Caco-2 (cell line): ENCODE measurements at regions not wholly inside any gene's neighbourhood (a gene's known extent, or its start where the extent isn't known, plus 50 kb on each side); places are given as distances from the start of the nearest gene placed in this dataset.
"Not testable (repeated sequence)": the region's sequence is repeated elsewhere in the genome, so short reads cannot be mapped to it uniquely, and the experiment has no call there.

Experiments
- BruUV-seq: library from RNA; stranded (reverse); fragments of 400-500 nt; replicated peaks from 2 replicates; lab custom pipeline; 2021; lab: Mats Ljungman, UMichigan
- CTCF ChIA-PET: fragments of 300-600 bp; sonication (Branson Sonifier 250); formaldehyde crosslinking; loops from one replicate; lab custom pipeline; 2022; ENCODE audit warnings: antibody characterized with exemption; lab: Charles Lee
- POLR2A ChIA-PET: fragments of 300-600 bp; sonication (Branson Sonifier 250); formaldehyde crosslinking; loops from one replicate; lab custom pipeline; 2022; ENCODE audit warnings: antibody characterized with exemption; lab: Charles Lee
- DNase-seq, 2 experiments: peaks; one replicate each; pipeline versions ENCODE4 v3.0.0 to v3.0.0-alpha.2; 2020 to 2022
- H3K27me3 ChIP-seq: replicated peaks from 2 replicates; pipeline ENCODE4 v1.6.0; 2011; ENCODE audit warnings: low read length; ENCODE audit not compliant: control insufficient read depth, insufficient read depth
- H3K36me3 ChIP-seq: 2 replicates; pipeline ENCODE4 v1.5.1; 2011; ENCODE audit warnings: low read length; ENCODE audit not compliant: control insufficient read depth, insufficient read depth
- H3K4me1 ChIP-seq: fragments of 250-450 bp; sonication (Bioruptor Pico); 2 replicates; pipeline ENCODE4 v1.5.1; 2020; ENCODE audit warnings: mild to moderate bottlenecking
- H3K4me3 ChIP-seq: 2 replicates; pipeline ENCODE4 v1.5.1; 2011; ENCODE audit warnings: low read depth, mild to moderate bottlenecking, control low read depth, low read length
- H3K9me3 ChIP-seq: fragments of 250-450 bp; sonication (Bioruptor Pico); 2 replicates; pipeline ENCODE4 v1.5.1; 2020; ENCODE audit warnings: mild to moderate bottlenecking, moderate library complexity
- H3K27ac Mint-ChIP-seq: one replicate; pipeline ENCODE4 v1.8.0; 2022; ENCODE audit warnings: mixed read lengths; ENCODE audit not compliant: unreplicated experiment
- H3K27me3 Mint-ChIP-seq: one replicate; pipeline ENCODE4 v1.8.0; 2022; ENCODE audit warnings: mixed read lengths; ENCODE audit not compliant: insufficient read depth, unreplicated experiment
- H3K36me3 Mint-ChIP-seq: one replicate; pipeline ENCODE4 v1.8.0; 2022; ENCODE audit warnings: mild to moderate bottlenecking, mixed read lengths; ENCODE audit not compliant: insufficient read depth, unreplicated experiment
- H3K4me1 Mint-ChIP-seq: one replicate; pipeline ENCODE4 v1.8.0; 2022; ENCODE audit warnings: low read depth, mixed read lengths; ENCODE audit not compliant: unreplicated experiment
- H3K4me3 Mint-ChIP-seq: one replicate; pipeline ENCODE4 v1.8.0; 2022; ENCODE audit warnings: mild to moderate bottlenecking, moderate library complexity, mixed read lengths; ENCODE audit not compliant: unreplicated experiment
- H3K9me3 Mint-ChIP-seq: one replicate; pipeline ENCODE4 v1.8.0; 2022; ENCODE audit warnings: mixed read lengths; ENCODE audit not compliant: unreplicated experiment
- CTCF ChIP-seq, 2 experiments: fragments of 200-600 bp in 1 of 2; IDR thresholded peaks; 1 replicate in 1 of 2; 2 replicates in 1 of 2; pipeline versions ENCODE4 v1.5.1 to v1.8.0; 2011 to 2022; ENCODE audit warnings: antibody characterized with exemption in 1 of 2, control low read depth in 1 of 2, inconsistent platforms in 1 of 2, low read depth in 1 of 2, low read length in 1 of 2, mild to moderate bottlenecking in 1 of 2, moderate library complexity in 1 of 2; ENCODE audit not compliant: insufficient read depth in 1 of 2, severe bottlenecking in 1 of 2, unreplicated experiment in 1 of 2
- intact Hi-C: fragments of 100-400 bp; cut with micrococcal nuclease; formaldehyde crosslinking; loops from one replicate; pipeline ENCODE4 v1.10.0; 2022; ENCODE audit not compliant: unreplicated experiment

- Mint-ChIP-seq H3K9me3 (no peaks in the 10 kb centered on the region), H3K36me3 (no peaks in the 10 kb centered on the region), H3K27ac (no peak overlapping the region), H3K4me1 (no peaks in the 10 kb centered on the region), H3K4me3 (no peak overlapping the region), H3K27me3 (peaks cover 13% of the 10 kb centered on the region)
- Histone ChIP-seq H3K27me3 (no peaks in the 10 kb centered on the region), H3K36me3 (no peaks in the 10 kb centered on the region), H3K4me3 (no peak overlapping the region), H3K4me1 (no peaks in the 10 kb centered on the region), H3K9me3 (no peaks in the 10 kb centered on the region)
- BruUV-seq, result no TSS peak
- TF ChIP-seq CTCF (IDR thresholded peaks at IDR 0.05; ENCODE audit: insufficient read depth in 1 of 2, low read depth in 1 of 2, low read length in 1 of 2, severe bottlenecking in 1 of 2, unreplicated experiment in 1 of 2), result no peak
- POLR2A ChIA-PET, result no interaction called here
- no peak for DNase-seq
- intact Hi-C loops, result loop anchor here (10.0 kb wide), 1 partner anchor 167 kb away; no protein-coding TSS in a partner anchor
- CTCF ChIA-PET, result no interaction called here
These were observed 185.9 kb upstream of the RBM19 start for GRCh38 chr12:114152066-114152465.

- CTCF ChIA-PET, result not testable (repeated sequence)
These were observed 184.5 kb upstream of the RBM19 start for GRCh38 chr12:114150584-114150983.

GRCh38 chr12:114141921-114142564 lies 175.9 kb upstream of the RBM19 start:
- no TSS peak for BruUV-seq
- Histone ChIP-seq H3K27me3 (no peaks in the 10 kb centered on the region; the same call in 1 of the 2 replicates), H3K9me3 (no peaks in the 10 kb centered on the region), H3K4me1 (peaks cover 6% of the 10 kb centered on the region; the same call in 1 of the 2 replicates), H3K4me3 (no peak overlapping the region), H3K36me3 (no peaks in the 10 kb centered on the region)
- Mint-ChIP-seq H3K4me3 (no peak overlapping the region), H3K27me3 (no peaks in the 10 kb centered on the region), H3K9me3 (no peaks in the 10 kb centered on the region), H3K4me1 (no peaks in the 10 kb centered on the region), H3K27ac (no peak overlapping the region), H3K36me3 (no peaks in the 10 kb centered on the region)
- CTCF ChIA-PET, result interaction anchor here (0.6 kb wide), 1 partner anchor 357 kb away, joined by 3 read pairs; no protein-coding TSS in a partner anchor
- peak; percentile 5 to 53 for DNase-seq
- intact Hi-C loops, result no loop called here
- TF ChIP-seq CTCF (IDR thresholded peaks at IDR 0.05; ENCODE audit: insufficient read depth in 1 of 2, low read depth in 1 of 2, low read length in 1 of 2, severe bottlenecking in 1 of 2, unreplicated experiment in 1 of 2), result no peak
- POLR2A ChIA-PET, result no interaction called here

More at GRCh38 chr12:114150584-114150983, 184.5 kb upstream of the RBM19 start:
- H3K4me3 ChIP-seq, H3K4me1 ChIP-seq, H3K9me3 ChIP-seq, H3K27ac Mint-ChIP-seq, H3K36me3 ChIP-seq, H3K9me3 Mint-ChIP-seq, POLR2A ChIA-PET, H3K4me1 Mint-ChIP-seq, DNase-seq, H3K36me3 Mint-ChIP-seq, H3K27me3 ChIP-seq, H3K4me3 Mint-ChIP-seq, BruUV-seq: not testable (repeated sequence)
- intact Hi-C loops, result loop anchor here (10.0 kb wide), 1 partner anchor 166 kb away; no protein-coding TSS in a partner anchor
- peaks cover 12% of the 10 kb centered on the region for H3K27me3 Mint-ChIP-seq
